Common myeloid progenitor, CD34-positive (primary cell): ENCODE measurements at regions not wholly inside any gene's neighbourhood (a gene's known extent, or its start where the extent isn't known, plus 50 kb on each side); places are given as distances from the start of the nearest gene placed in this dataset.

Source experiments
- CTCF ChIA-PET: fragments of 350-600 bp; sonication (Branson Sonifier 250); formaldehyde crosslinking; loops from one replicate; lab custom pipeline; 2021; ENCODE audit warnings: antibody characterized with exemption; lab: Charles Lee
- POLR2A ChIA-PET: fragments of 350-600 bp; sonication (Branson Sonifier 250); formaldehyde crosslinking; loops from one replicate; lab custom pipeline; 2021; ENCODE audit warnings: antibody characterized with exemption; lab: Charles Lee
- DNase-seq, 3 donors: peaks; one replicate each; pipeline versions ENCODE4 v3.0.0 to v3.0.0-alpha.2; 2013
- H3K27ac ChIP-seq, 2 experiments: 1 replicate in 1 of 2; 2 replicates in 1 of 2; pipeline ENCODE4 v1.7.0; 2013; ENCODE audit warnings: inconsistent platforms in 2 of 2, low read length in 2 of 2, mild to moderate bottlenecking in 2 of 2, low read depth in 1 of 2, moderate library complexity in 1 of 2; ENCODE audit not compliant: severe bottlenecking in 2 of 2, insufficient read depth in 1 of 2, poor library complexity in 1 of 2
- H3K27me3 ChIP-seq, 5 experiments: replicated peaks in 2 of 5; 1 replicate in 3 of 5; 2 replicates in 2 of 5; pipeline versions ENCODE4 v1.6.1 to v1.7.0; 2013; ENCODE audit warnings: low read length in 4 of 5, mild to moderate bottlenecking in 2 of 5, moderate library complexity in 2 of 5, inconsistent platforms in 1 of 5; ENCODE audit not compliant: insufficient read depth in 5 of 5, control insufficient read depth in 4 of 5
- H3K36me3 ChIP-seq, 4 experiments: 1 replicate in 2 of 4; 2 replicates in 2 of 4; pipeline versions ENCODE4 v1.6.1 to v1.7.0; 2013; ENCODE audit warnings: low read length in 3 of 4, control low read depth in 1 of 4, mild to moderate bottlenecking in 1 of 4; ENCODE audit not compliant: control insufficient read depth in 4 of 4, insufficient read depth in 4 of 4
- H3K4me1 ChIP-seq, 4 experiments: 1 replicate in 3 of 4; 2 replicates in 1 of 4; pipeline versions ENCODE4 v1.6.1 to v1.7.1; 2013; ENCODE audit warnings: low read length in 3 of 4, mild to moderate bottlenecking in 3 of 4, control low read depth in 1 of 4, inconsistent platforms in 1 of 4, moderate library complexity in 1 of 4; ENCODE audit not compliant: control insufficient read depth in 4 of 4, insufficient read depth in 4 of 4; ENCODE audit errors: control extremely low read depth in 1 of 4
- H3K4me3 ChIP-seq, 7 experiments: 1 replicate in 4 of 7; 2 replicates in 3 of 7; pipeline versions ENCODE4 v1.5.1 to v1.7.0; 2013; ENCODE audit warnings: mild to moderate bottlenecking in 7 of 7, low read length in 6 of 7, moderate library complexity in 6 of 7, inconsistent platforms in 2 of 7, low read depth in 2 of 7, control low read depth in 1 of 7; ENCODE audit not compliant: insufficient read depth in 4 of 7, control insufficient read depth in 1 of 7; ENCODE audit errors: extremely low read depth in 1 of 7
- H3K9me3 ChIP-seq, 5 experiments: 1 replicate in 4 of 5; 2 replicates in 1 of 5; pipeline versions ENCODE4 v1.6.1 to v1.7.1; 2013; ENCODE audit warnings: low read length in 4 of 5, mild to moderate bottlenecking in 2 of 5, inconsistent platforms in 1 of 5, low read depth in 1 of 5, moderate library complexity in 1 of 5; ENCODE audit not compliant: control insufficient read depth in 4 of 5, insufficient read depth in 2 of 5; ENCODE audit errors: control extremely low read depth in 1 of 5
- WGBS: methylation state at CpG from one replicate; pipeline ENCODE4 v1.1.5; 2013; ENCODE audit not compliant: insufficient coverage; 5-methylcytosine and 5-hydroxymethylcytosine counted together

DNA sequence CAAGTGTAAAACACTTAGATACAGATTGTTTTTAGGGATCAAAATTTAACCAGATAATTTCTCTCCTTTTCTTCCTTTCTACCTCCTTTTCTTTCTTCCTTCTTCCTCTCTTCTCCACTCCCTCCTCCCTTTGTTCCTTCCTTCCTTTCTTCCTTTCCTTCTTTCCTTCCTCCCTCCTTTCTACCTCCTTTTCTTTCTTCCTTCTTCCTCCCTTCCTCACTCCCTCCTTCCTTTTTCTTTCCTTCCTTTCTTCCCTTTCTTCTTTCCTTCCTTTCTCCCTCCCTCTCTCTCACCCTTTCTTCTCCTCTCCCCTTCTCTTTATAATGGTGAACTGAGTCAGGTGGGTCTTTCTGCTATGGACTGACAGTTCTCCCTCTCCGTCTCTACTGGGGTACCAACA is 397.5 kb upstream of the CDH11 start:
- no peaks in the 10 kb centered on the region for H3K36me3 ChIP-seq
- H3K27ac ChIP-seq, result no peak overlapping the region
- ChIA-PET POLR2A (no interaction called here), CTCF (no interaction called here)
- WGBS, result no CpG with 5 or more reads among the region's 1 CpG
- peaks cover 0 to 14% (median 10%) of the 10 kb centered on the region in 4 experiments for H3K4me1 ChIP-seq
- peaks cover 0 to 2% (median 0%) of the 10 kb centered on the region in 5 experiments for H3K9me3 ChIP-seq
- H3K27me3 ChIP-seq, result peaks cover 0 to 10% (median 0%) of the 10 kb centered on the region in 5 experiments
- DNase-seq, result no peak
- H3K4me3 ChIP-seq, result no peak overlapping the region

DNA sequence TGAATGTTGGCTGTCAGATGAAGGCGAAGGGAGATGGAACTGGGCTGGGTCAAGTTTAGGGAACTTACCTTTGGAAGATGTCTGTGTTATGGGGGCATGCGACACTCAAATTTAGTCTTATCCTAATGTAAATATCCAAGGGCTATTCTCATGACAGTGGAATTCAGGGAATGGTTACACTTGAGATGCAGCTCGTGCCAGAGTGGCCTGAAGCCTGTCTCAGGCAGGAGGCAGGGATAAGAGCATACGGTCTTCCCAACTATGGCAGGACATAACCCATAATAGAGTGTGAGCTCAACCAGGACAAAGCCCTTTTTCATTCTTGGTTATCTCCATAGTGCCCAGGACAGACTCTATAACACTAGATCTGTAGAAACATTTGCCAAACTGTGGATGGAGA is 393.3 kb upstream of the CDH11 start:
- no peak for DNase-seq
- Histone ChIP-seq H3K27ac (no peak overlapping the region), H3K4me3 (no peak overlapping the region), H3K36me3 (no peaks in the 10 kb centered on the region), H3K9me3 (peaks cover 0 to 2% (median 0%) of the 10 kb centered on the region in 5 experiments), H3K27me3 (peaks cover 0 to 3% (median 0%) of the 10 kb centered on the region in 5 experiments), H3K4me1 (no peaks in the 10 kb centered on the region)
- 91% methylated on average over 3 of the region's 4 CpGs for WGBS
- CTCF ChIA-PET, result no interaction called here
- POLR2A ChIA-PET, result no interaction called here

DNA sequence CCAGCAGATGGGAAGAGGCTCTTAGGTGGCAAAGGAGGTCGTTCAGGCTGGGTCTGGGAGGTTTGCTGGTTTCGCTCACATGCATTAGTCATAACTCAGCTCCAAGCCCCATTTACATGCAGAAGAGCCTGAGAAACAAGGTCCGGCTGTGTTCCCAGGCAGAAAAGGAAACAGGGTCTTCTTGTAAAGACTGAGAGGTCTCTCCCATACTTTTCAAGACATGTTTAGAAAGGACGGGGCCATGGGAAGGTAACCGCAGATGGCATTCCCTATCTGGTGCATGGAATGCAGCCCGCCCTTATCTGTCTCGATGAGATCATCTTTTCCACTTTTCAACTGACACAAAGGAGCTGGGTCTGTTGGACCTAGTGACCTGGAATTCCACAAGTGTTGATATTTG is 389.0 kb upstream of the CDH11 start:
- ChIA-PET POLR2A (no interaction called here), CTCF (interaction anchor here (0.6 kb wide), 1 partner anchor 479 kb away, joined by 5 read pairs; no protein-coding TSS in a partner anchor)
- Histone ChIP-seq H3K4me3 (no peak overlapping the region), H3K9me3 (peaks cover 0 to 2% (median 0%) of the 10 kb centered on the region in 5 experiments), H3K27ac (no peak overlapping the region), H3K36me3 (no peaks in the 10 kb centered on the region), H3K27me3 (peaks cover 0 to 3% (median 0%) of the 10 kb centered on the region in 5 experiments), H3K4me1 (no peaks in the 10 kb centered on the region)
- 83% methylated on average over 5 of the region's 7 CpGs for WGBS
- no peak for DNase-seq

DNA sequence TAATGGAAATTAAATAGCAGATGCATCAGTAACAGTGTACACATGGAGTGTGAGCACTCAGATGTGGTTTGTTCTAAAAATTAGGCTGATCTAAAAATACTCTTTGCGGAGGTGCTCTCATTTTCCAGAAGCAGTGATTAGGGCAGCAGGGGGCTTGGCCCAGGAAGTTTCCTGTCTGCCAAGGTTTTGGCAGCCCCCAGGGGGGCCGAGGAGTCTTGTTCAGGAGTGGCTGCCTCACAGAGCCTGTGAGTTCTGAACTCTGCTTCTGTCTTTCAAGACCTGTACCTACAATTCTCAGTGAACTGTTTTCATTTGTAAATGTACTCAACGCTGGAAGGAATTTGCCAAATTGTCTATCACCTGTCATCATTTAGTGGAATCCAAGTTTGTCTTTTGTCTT is 388.4 kb upstream of the CDH11 start:
- H3K27me3 ChIP-seq, result peaks cover 0 to 3% (median 0%) of the 10 kb centered on the region in 5 experiments
- no peak overlapping the region for H3K4me3 ChIP-seq
- no peak overlapping the region for H3K27ac ChIP-seq
- WGBS, result 71% methylated on average over 2 of the region's 3 CpGs
- no peak for DNase-seq
- H3K4me1 ChIP-seq, result no peaks in the 10 kb centered on the region
- H3K36me3 ChIP-seq, result no peaks in the 10 kb centered on the region
- POLR2A ChIA-PET, result no interaction called here
- CTCF ChIA-PET, result interaction anchor here (0.6 kb wide), 1 partner anchor 479 kb away, joined by 5 read pairs; no protein-coding TSS in a partner anchor
- H3K9me3 ChIP-seq, result peaks cover 0 to 1% (median 0%) of the 10 kb centered on the region in 5 experiments

DNA sequence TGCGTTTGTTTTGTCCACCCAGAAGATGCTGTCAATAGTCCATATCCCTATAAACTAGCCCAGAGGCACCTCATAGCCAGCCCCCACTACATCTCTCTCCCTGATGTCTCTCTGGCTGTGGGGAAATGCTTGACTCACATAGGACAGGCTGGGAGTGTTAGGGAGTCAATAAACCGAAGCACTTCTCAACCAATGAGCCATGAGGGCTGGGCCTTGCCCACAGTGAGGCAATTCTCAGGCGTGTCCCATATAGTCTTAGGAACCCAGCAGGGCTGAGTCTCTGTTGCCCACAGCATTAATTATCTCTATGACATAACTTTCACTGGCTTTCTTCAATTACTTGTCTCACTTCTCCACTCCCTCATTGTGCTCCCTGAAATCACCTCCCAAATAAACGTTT is 387.3 kb upstream of the CDH11 start:
- ChIA-PET CTCF (no interaction called here), POLR2A (no interaction called here)
- 81% methylated on average over 4 of the region's 4 CpGs for WGBS
- no peak for DNase-seq
- no peak overlapping the region for H3K4me3 ChIP-seq
- no peaks in the 10 kb centered on the region for H3K4me1 ChIP-seq
- H3K27ac ChIP-seq, result no peak overlapping the region
- H3K36me3 ChIP-seq, result no peaks in the 10 kb centered on the region
- H3K9me3 ChIP-seq, result no peaks in the 10 kb centered on the region
- peaks cover 0 to 3% (median 0%) of the 10 kb centered on the region in 5 experiments for H3K27me3 ChIP-seq

DNA sequence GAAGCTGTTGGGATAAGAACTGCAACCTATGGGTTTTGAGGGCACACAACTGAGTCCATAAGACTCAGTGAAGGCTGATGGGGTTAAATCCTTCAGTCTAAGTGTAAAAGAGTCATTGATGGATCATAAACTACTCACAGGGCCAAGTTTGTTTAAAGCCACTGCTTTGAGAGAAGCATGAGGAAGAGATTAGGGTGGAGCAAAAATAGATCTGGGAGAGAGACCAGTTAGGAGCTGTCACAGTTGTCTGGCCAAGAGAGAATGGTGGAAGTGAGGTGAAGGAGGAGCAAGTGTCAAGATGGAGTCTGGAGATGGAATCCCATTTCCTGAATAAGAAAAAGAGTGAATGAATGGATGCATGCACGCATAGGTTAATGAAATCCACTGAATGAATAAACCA is 379.1 kb upstream of the CDH11 start:
- Histone ChIP-seq H3K36me3 (no peaks in the 10 kb centered on the region), H3K27me3 (peaks cover 0 to 5% (median 2%) of the 10 kb centered on the region in 5 experiments), H3K27ac (no peak overlapping the region), H3K4me1 (no peaks in the 10 kb centered on the region), H3K9me3 (no peaks in the 10 kb centered on the region), H3K4me3 (no peak overlapping the region)
- CTCF ChIA-PET, result no interaction called here
- no peak for DNase-seq
- POLR2A ChIA-PET, result no interaction called here
- WGBS, result no CpG with 5 or more reads among the region's 1 CpG

DNA sequence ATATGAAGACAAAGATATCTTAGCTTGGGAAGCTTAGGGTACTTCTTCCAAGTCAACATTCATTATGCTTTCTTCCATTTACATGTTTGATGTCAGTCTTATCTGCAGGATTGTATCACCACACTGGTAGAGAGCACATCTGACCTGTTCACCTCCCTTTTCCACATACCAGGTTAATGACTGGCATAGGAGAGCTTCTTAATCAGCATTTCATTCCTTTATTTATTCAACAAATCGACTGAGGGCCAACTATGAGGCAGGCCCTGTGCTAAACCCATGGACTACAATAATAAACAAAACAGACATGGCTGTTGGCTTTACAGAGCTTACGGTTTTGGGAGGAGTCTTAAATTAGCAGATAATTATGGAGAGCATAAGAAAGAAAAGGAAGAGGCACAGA is 378.1 kb upstream of the CDH11 start:
- DNase-seq, result no peak
- Histone ChIP-seq H3K27me3 (peaks cover 0 to 5% (median 2%) of the 10 kb centered on the region in 5 experiments), H3K9me3 (no peaks in the 10 kb centered on the region), H3K27ac (no peak overlapping the region), H3K36me3 (no peaks in the 10 kb centered on the region), H3K4me3 (no peak overlapping the region), H3K4me1 (no peaks in the 10 kb centered on the region)
- WGBS, result no CpG with 5 or more reads among the region's 2 CpGs
- CTCF ChIA-PET, result no interaction called here
- POLR2A ChIA-PET, result no interaction called here
